GM19035 (cell line): ENCODE measurements at regions not wholly inside any gene's neighbourhood (a gene's known extent, or its start where the extent isn't known, plus 50 kb on each side); places are given as distances from the start of the nearest gene placed in this dataset.

ENCODE experiments used
- ATAC-seq: cut with Tn5 transposase; IDR thresholded peaks from one replicate; pipeline ENCODE4 v1.9.1; 2021; ENCODE audit not compliant: unreplicated experiment

- ATAC-seq = no peak
Observed at GRCh38 chr10:113252650-113253618, 299.9 kb upstream of the HABP2 start.

GRCh38 chr10:113259576-113260226 is 293.2 kb upstream of the HABP2 start:
- ATAC-seq = no peak

- ATAC-seq = no peak
Observed at GRCh38 chr10:113261161-113261560, 291.7 kb upstream of the HABP2 start.

GRCh38 chr10:113261611-113262091 is 291.2 kb upstream of the HABP2 start:
- no peak for ATAC-seq

- no peak for ATAC-seq
Observed at GRCh38 chr10:113263056-113263455, 289.8 kb upstream of the HABP2 start.

- no peak for ATAC-seq
Observed at GRCh38 chr10:113264333-113265131, 288.3 kb upstream of the HABP2 start.

- ATAC-seq = no peak
Observed at GRCh38 chr10:113266147-113266546, 286.7 kb upstream of the HABP2 start.

GRCh38 chr10:113267619-113268562 is 285.0 kb upstream of the HABP2 start:
- ATAC-seq = no peak

- ATAC-seq = no peak
Observed at GRCh38 chr10:113269333-113269732, 283.5 kb upstream of the HABP2 start.

- no peak for ATAC-seq
Observed at GRCh38 chr10:113272511-113272910, 280.3 kb upstream of the HABP2 start.

GRCh38 chr10:113273181-113274163 is 279.4 kb upstream of the HABP2 start:
- no peak for ATAC-seq

- ATAC-seq = no peak
Observed at GRCh38 chr10:113274176-113274829, 278.6 kb upstream of the HABP2 start.

- ATAC-seq = no peak
Observed at GRCh38 chr10:113278221-113278620, 274.6 kb upstream of the HABP2 start.

GRCh38 chr10:113278664-113279063 is 274.2 kb upstream of the HABP2 start:
- no peak for ATAC-seq

GRCh38 chr10:113279262-113279661 is 273.6 kb upstream of the HABP2 start:
- no peak for ATAC-seq

- ATAC-seq = no peak
Observed at GRCh38 chr10:113282564-113282963, 270.3 kb upstream of the HABP2 start.

- no peak for ATAC-seq
Observed at GRCh38 chr10:113283189-113283588, 269.7 kb upstream of the HABP2 start.

GRCh38 chr10:113284635-113285034 is 268.2 kb upstream of the HABP2 start:
- no peak for ATAC-seq
